HPDE6-E6E7 (cell line): ENCODE measurements at regions not wholly inside any gene's neighbourhood (a gene's known extent, or its start where the extent isn't known, plus 50 kb on each side); places are given as distances from the start of the nearest gene placed in this dataset.
"Not testable (repeated sequence)": the region's sequence is repeated elsewhere in the genome, so short reads cannot be mapped to it uniquely, and the experiment has no call there.

Source experiments
- DNase-seq: peaks from one replicate; pipeline ENCODE4 v3.0.0; 2011; ENCODE audit warnings: missing footprints; ENCODE audit errors: extremely low spot score

DNA sequence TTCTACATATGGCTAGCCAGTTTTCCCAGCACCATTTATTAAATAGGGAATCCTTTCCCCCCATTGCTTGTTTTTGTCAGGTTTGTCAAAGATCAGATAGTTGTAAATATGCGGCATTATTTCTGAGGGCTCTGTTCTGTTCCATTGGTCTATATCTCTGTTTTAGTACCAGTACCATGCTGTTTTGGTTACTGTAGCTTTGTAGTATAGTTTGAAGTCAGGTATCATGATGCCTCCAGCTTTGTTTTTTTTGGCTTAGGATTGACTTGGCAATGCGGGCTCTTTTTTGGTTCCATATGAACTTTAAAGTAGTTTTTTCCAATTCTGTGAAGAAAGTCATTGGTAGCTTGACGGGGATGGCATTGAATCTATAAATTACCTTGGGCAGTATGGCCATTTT lies 60.0 kb upstream of the GPC3 start:
- DNase-seq, result not testable (repeated sequence)

GRCh38 chrX:134067107-134067506 lies 81.7 kb upstream of the GPC3 start:
- not testable (repeated sequence) for DNase-seq

- DNase-seq, result not testable (repeated sequence)
Observed at GRCh38 chrX:134071899-134072298, 86.5 kb upstream of the GPC3 start.

GRCh38 chrX:134073341-134073740 lies 87.9 kb upstream of the GPC3 start:
- DNase-seq, result no peak

- DNase-seq, result no peak
Observed at GRCh38 chrX:134074151-134074550, 88.8 kb upstream of the GPC3 start.

- no peak for DNase-seq
Observed at GRCh38 chrX:134075894-134076718, 90.7 kb upstream of the GPC3 start.

DNA sequence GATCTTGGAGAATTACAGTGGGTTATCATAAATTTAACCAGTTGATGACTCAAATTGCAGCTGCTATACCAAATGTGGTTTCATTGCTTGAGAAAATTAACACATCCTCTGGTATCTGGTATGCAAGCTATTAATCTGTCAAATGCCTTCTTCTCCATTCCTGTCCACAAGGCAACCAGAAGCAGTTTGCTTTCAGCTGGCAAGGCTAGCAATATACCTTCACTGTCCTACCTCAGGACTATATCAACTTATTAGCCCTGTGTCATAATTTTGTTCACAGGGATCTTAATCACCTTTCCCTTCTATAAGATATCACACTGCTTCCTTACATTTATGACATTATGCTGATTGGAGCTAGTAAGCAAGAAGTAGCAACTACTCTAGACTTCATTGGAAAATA lies 110.0 kb upstream of the GPC3 start:
- DNase-seq, result no peak

DNA sequence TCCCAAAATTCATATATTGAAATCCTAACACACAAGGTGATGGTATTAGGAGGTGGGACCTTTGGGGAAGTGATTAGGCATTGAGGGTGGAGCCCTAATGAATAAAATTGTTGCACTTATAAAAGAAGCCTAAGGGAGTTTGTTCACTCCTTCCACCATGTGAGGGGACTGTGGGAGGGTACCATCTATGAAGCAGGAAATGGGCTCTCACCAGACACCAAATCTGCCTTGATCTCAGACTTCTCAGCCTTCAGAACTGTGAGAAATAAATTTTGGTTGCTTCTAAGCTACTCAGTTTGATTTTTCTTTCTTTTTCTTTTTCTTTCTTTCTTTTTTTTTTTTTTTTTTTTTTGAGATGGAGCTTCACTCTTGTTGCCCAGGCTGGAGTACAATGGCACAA lies 116.2 kb upstream of the GPC3 start:
- no peak for DNase-seq

DNA sequence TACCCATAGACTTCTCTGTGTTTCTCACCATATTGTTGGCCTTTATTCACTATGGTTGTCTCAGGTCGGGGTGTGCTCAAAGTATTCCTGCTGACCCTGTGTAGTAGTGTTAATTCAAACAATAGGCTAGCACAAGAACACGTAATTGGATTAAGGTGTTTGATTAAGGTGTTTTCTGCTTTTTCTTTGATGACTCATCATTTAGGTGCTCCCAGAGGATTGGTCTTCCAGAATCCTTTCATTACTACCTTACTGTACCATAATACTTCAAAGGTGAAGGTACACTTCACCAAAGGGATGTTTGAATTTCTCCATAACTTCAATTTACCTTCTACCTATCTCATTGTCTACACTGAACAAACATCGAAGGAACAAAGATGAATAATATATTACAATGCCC lies 121.7 kb upstream of the CCDC160 start:
- DNase-seq, result no peak

- DNase-seq, result no peak
Observed at GRCh38 chrX:134137341-134137740, 99.6 kb upstream of the CCDC160 start.

DNA sequence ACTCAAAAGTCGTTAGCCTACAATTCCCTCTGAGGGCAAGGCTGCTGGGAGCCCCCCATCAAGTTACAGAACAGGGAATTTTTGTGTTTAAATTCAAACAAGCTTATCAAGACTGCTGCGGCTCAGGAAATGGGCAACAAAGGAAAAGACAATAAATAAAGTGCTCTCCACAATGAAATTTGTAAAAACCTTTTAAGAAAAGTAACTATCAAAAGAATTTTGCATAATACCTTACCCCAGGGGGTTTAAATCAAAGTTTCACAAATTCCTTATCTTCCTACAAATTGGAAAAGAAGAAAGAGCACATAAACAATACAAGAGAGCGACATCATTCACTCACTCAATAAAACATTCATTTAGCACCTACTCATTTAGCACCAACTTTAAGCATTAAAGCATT lies 97.9 kb upstream of the CCDC160 start:
- no peak for DNase-seq

- peak; percentile 8 for DNase-seq
Observed at GRCh38 chrX:134144231-134144630, 92.8 kb upstream of the CCDC160 start.

- no peak for DNase-seq
Observed at GRCh38 chrX:134146493-134146892, 90.5 kb upstream of the CCDC160 start.

DNA sequence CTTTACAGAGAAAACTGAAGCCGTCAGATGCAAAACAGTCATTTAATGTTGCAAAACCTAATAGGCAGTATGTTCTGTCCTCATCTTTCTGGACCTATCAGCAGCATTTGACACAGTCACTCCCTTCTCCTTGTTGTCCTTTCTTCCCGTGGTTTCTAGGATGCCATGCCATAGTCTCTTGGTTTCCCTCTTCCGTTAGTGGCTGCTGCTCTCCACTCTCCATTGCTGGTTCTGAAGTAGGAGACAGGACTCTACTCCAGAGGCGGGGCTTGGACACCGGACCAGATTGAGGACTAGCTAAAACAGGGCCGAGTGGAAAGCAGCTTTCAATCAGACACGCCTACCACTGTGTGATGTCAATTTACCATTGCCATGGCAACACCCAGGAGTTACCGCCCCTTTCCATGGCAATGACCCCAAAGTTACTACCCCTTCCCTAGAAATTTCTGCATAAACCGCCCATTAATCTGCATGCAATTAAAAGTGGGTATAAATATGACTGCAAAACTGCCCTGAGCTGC lies 88.8 kb upstream of the CCDC160 start:
- DNase-seq, result no peak

GRCh38 chrX:134158821-134159512 lies 78.0 kb upstream of the CCDC160 start:
- DNase-seq, result no peak

- DNase-seq, result no peak
Observed at GRCh38 chrX:134161162-134161561, 75.8 kb upstream of the CCDC160 start.

GRCh38 chrX:134162032-134162431 lies 75.0 kb upstream of the CCDC160 start:
- DNase-seq, result no peak

DNA sequence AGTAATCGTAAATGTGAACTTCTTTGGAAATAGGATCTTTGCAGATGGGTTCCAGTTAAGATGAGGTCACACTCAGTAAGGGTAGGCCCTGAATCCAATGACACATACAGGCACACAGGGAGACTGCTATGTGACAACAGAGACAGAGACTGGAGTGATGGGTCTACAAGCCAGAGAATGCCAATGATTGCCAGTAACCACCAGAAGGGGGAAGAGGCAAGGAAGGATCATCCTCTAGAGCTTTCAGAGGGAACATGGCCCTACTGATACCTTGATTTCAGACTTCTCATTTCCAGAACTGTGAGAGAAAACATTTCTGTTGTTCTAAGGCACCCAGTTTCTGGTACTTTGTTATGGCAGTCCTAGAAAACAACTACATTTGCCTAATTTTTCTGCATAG lies 73.1 kb upstream of the CCDC160 start:
- DNase-seq, result no peak

- no peak for DNase-seq
Observed at GRCh38 chrX:134167591-134168203, 69.3 kb upstream of the CCDC160 start.

GRCh38 chrX:134171661-134172587 lies 65.1 kb upstream of the CCDC160 start:
- DNase-seq, result peak; percentile 37

DNA sequence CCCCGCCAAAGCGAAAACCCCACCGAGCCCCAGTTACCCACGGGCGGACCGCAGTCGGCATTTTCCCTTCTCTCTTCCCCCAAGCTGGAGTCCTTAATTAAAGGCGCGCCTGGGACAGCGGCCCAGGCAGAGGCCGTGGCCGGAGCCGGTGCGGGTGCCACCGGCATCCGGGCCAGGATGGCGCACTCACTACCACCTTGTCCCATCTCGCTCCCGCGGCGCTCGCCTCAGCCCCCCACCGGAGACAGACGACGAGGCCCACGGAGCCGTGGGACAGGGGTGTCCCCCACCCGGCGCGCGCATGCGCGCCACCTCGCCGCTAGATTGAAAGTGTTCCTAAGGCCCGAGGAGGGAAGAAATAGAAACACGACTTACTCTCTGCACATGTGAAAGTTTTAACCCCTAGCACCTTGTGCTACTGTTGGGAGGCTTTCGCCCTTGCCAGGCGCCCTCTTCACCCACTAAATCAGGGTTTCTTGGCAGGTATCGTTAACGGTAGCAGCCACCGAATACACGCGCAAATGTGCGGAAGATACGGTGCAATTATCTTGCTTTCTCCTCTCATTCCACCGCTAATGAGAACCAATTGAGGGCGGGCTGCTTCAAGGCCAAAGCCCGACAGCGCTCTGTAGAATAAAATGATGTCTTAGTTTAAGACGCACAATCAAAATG lies 64.3 kb upstream of the CCDC160 start:
- DNase-seq, result no peak
